ENCODE measurements at regions not wholly inside any gene's neighbourhood (a gene's known extent, or its start where the extent isn't known, plus 50 kb on each side); places are given as distances from the start of the nearest gene placed in this dataset.

- no peak for TF ChIP-seq POLR2A (IDR thresholded peaks at IDR 0.05)
- TF ChIP-seq CTCF (IDR thresholded peaks at IDR 0.05), result no peak
- no peak for TF ChIP-seq POLR2AphosphoS5 (IDR thresholded peaks at IDR 0.05)
- no peak for TF ChIP-seq EP300 (IDR thresholded peaks at IDR 0.05)
- H3K27me3 ChIP-seq, result no peaks in the 10 kb centered on the region
- no peaks in the 10 kb centered on the region for H3K36me3 ChIP-seq
- H3K9me3 ChIP-seq, result no peaks in the 10 kb centered on the region
- no peak overlapping the region for H3K4me3 ChIP-seq
- H3K4me1 ChIP-seq, result no peaks in the 10 kb centered on the region
- DNase-seq (ENCODE audit: low spot score in 2 of 2), result no peak
- no peak overlapping the region for H3K27ac ChIP-seq
- WGBS, result 93% methylated on average over 3 of the region's 3 CpGs
Measured at GRCh38 chr18:29196307-29196706, 1019.4 kb upstream of the CDH2 start.

- Histone ChIP-seq H3K27ac (no peak overlapping the region), H3K27me3 (no peaks in the 10 kb centered on the region), H3K36me3 (no peaks in the 10 kb centered on the region), H3K4me1 (no peaks in the 10 kb centered on the region), H3K4me3 (no peak overlapping the region), H3K9me3 (no peaks in the 10 kb centered on the region)
- no peak for DNase-seq (ENCODE audit: low spot score in 2 of 2)
- TF ChIP-seq POLR2A (IDR thresholded peaks at IDR 0.05) (no peak), POLR2AphosphoS5 (IDR thresholded peaks at IDR 0.05) (no peak), CTCF (IDR thresholded peaks at IDR 0.05) (no peak), EP300 (IDR thresholded peaks at IDR 0.05) (no peak)
- 73% methylated on average over 3 of the region's 3 CpGs for WGBS
Measured at GRCh38 chr18:29191263-29191662, 1014.3 kb upstream of the CDH2 start.

- Histone ChIP-seq H3K27me3 (no peaks in the 10 kb centered on the region), H3K36me3 (no peaks in the 10 kb centered on the region), H3K9me3 (no peaks in the 10 kb centered on the region), H3K4me3 (no peak overlapping the region), H3K27ac (no peak overlapping the region), H3K4me1 (no peaks in the 10 kb centered on the region)
- TF ChIP-seq POLR2AphosphoS5 (IDR thresholded peaks at IDR 0.05) (no peak), POLR2A (IDR thresholded peaks at IDR 0.05) (no peak), EP300 (IDR thresholded peaks at IDR 0.05) (no peak)
- no peak for DNase-seq (ENCODE audit: low spot score in 2 of 2)
Measured at GRCh38 chr18:29188760-29189159, 1011.8 kb upstream of the CDH2 start.

GRCh38 chr18:29185801-29186200 is 1008.9 kb upstream of the CDH2 start:
- Histone ChIP-seq H3K9me3 (no peaks in the 10 kb centered on the region), H3K36me3 (no peaks in the 10 kb centered on the region), H3K4me1 (no peaks in the 10 kb centered on the region), H3K27me3 (no peaks in the 10 kb centered on the region), H3K4me3 (no peak overlapping the region), H3K27ac (no peak overlapping the region)
- no peak for DNase-seq (ENCODE audit: low spot score in 2 of 2)
- TF ChIP-seq POLR2A (IDR thresholded peaks at IDR 0.05) (no peak), POLR2AphosphoS5 (IDR thresholded peaks at IDR 0.05) (no peak), CTCF (IDR thresholded peaks at IDR 0.05) (no peak), EP300 (IDR thresholded peaks at IDR 0.05) (no peak)
- WGBS, result 67% methylated on average over 1 of the region's 1 CpG

- no peaks in the 10 kb centered on the region for H3K4me1 ChIP-seq
- no peaks in the 10 kb centered on the region for H3K27me3 ChIP-seq
- 89% methylated on average over 7 of the region's 7 CpGs for WGBS
- H3K9me3 ChIP-seq, result no peaks in the 10 kb centered on the region
- TF ChIP-seq POLR2A (IDR thresholded peaks at IDR 0.05), result no peak
- no peak for TF ChIP-seq EP300 (IDR thresholded peaks at IDR 0.05)
- TF ChIP-seq POLR2AphosphoS5 (IDR thresholded peaks at IDR 0.05), result no peak
- TF ChIP-seq CTCF (IDR thresholded peaks at IDR 0.05), result no peak
- H3K27ac ChIP-seq, result no peak overlapping the region
- no peak overlapping the region for H3K4me3 ChIP-seq
- no peaks in the 10 kb centered on the region for H3K36me3 ChIP-seq
- DNase-seq (ENCODE audit: low spot score in 2 of 2), result no peak
Measured at GRCh38 chr18:29184654-29185053, 1007.7 kb upstream of the CDH2 start.
